AG09309 (cell line): ENCODE measurements at regions not wholly inside any gene's neighbourhood (a gene's known extent, or its start where the extent isn't known, plus 50 kb on each side); places are given as distances from the start of the nearest gene placed in this dataset.
"Not testable (repeated sequence)": the region's sequence is repeated elsewhere in the genome, so short reads cannot be mapped to it uniquely, and the experiment has no call there.

ENCODE experiments used
- DNase-seq: peaks from one replicate; pipeline ENCODE4 v3.0.0-alpha.2; 2010; ENCODE audit warnings: low read depth
- H3K4me3 ChIP-seq: 2 replicates; pipeline ENCODE4 v1.5.1; 2011; ENCODE audit warnings: mild to moderate bottlenecking, low read depth, low read length, moderate library complexity; ENCODE audit not compliant: control insufficient read depth
- TF ChIP-seq, protein P1 (sequence below): IDR thresholded peaks from 2 replicates; pipeline ENCODE4 v1.5.1; 2011; ENCODE audit warnings: mild to moderate bottlenecking, low read depth, low read length, inconsistent platforms; ENCODE audit not compliant: insufficient read depth, control insufficient read depth; ENCODE audit errors: missing control alignments

DNA sequence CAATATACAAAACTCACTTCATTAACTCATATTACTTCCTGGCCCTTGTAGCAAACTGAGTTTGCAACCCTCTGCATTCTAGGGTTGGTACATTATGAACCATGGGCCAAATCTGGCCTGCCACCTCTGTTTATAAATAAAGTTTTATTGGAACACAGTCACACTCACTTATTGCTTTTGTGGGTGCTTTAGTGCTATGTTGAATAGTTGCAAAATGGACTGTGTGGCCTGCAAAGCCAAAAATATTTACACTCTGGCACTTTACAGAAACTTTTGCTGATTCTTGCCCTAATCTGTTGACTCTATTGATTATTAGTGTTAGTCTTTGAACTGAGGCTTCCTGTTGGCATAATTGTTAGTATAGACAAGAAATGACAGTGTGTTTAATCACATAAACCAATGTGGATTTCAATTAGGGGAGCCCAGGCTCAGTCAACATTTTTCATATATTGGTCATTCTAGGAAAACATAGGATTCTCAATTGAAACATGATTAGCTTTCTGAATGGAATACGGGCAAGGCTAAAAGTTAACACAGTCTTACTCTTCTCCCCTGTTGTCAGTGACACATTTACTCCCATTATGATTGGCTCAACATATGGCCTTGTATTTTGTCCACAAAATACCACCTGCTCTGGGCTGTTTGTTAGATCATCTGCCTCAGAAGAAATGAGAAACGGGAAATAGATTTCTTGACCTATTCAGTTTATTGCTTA is 241.9 kb upstream of the ZFP64 start:
- no peak overlapping the region for H3K4me3 ChIP-seq
- no peak for DNase-seq
- TF ChIP-seq, protein P1, sequence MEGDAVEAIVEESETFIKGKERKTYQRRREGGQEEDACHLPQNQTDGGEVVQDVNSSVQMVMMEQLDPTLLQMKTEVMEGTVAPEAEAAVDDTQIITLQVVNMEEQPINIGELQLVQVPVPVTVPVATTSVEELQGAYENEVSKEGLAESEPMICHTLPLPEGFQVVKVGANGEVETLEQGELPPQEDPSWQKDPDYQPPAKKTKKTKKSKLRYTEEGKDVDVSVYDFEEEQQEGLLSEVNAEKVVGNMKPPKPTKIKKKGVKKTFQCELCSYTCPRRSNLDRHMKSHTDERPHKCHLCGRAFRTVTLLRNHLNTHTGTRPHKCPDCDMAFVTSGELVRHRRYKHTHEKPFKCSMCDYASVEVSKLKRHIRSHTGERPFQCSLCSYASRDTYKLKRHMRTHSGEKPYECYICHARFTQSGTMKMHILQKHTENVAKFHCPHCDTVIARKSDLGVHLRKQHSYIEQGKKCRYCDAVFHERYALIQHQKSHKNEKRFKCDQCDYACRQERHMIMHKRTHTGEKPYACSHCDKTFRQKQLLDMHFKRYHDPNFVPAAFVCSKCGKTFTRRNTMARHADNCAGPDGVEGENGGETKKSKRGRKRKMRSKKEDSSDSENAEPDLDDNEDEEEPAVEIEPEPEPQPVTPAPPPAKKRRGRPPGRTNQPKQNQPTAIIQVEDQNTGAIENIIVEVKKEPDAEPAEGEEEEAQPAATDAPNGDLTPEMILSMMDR = no peak

DNA sequence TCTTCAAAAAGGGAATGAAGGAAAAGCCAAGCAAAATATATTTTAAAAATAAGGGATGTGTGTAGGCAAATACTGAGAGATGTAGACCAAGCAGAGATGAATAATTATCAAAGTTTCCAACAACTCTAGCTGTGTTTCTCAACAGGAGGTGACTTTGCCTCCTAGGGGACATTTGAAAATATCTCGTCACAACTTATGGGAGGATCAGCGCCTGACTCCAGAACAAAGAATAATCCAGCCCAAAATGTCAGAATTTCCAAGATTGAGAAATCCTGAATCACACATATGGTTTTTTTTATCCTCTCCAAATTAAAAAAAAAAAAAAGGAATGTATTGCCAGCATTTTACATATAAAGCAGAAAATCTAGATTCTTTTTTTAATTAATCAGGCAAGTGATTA is 241.2 kb upstream of the ZFP64 start:
- no peak for DNase-seq
- no peak overlapping the region for H3K4me3 ChIP-seq
- TF ChIP-seq, protein P1 = no peak

DNA sequence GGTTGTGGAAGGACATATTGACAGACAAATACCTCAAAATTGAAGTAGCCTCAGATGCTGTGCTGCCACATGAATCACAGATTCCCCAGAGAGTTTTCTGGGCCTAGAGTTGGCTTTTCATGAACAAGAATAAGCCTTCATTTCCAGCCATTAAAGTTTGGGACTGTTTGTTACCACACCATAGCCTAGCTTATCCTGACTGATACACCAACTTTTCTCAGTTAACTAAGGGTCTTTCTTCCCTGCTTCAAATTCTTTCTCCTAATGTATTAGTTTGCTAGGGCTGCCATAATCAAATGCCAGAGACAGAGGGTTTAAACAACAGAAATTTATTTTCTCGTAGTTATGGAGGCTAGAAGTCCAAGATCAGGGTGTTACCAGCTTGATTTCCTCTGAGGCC is 237.4 kb upstream of the ZFP64 start:
- TF ChIP-seq, protein P1 = no peak
- no peak overlapping the region for H3K4me3 ChIP-seq
- no peak for DNase-seq

DNA sequence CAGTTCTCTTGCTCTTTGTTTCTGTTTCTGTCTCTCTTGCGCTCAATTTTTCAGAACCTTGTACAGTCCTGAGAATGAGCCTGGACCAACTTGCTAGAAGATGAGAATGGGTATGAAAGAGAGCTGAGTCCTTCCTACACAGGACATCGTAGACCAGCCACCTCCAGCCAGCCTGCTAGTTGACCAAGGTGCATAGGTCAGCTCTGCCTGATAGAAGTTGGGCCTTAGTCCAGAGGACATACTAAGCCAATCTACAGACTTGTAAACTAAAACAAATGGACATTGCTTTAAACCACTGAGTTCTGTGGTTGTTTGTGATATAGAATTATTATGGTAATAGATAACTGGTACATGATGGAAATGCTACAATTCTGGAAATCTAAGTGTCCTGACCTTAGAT is 236.4 kb upstream of the ZFP64 start:
- DNase-seq = no peak
- no peak overlapping the region for H3K4me3 ChIP-seq
- TF ChIP-seq, protein P1 = no peak

DNA sequence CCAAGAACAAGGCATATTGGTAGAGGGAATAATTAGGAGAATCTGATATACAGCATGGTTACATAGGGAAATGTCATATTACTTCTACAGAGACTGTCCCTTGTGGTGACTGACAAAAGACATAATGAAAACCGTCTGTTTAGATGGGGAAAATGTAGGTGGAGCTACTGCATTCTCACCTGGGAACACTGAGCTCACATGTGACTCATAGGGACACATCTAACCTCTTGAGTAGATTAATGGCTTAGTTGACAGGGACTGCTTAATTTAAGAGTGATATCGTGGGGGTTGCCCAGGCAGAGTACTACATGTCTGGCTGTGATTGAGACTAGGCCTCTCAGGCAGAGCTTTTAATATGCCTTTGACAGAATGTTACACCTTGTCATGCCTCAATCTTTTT is 235.3 kb upstream of the ZFP64 start:
- TF ChIP-seq, protein P1 = no peak
- no peak overlapping the region for H3K4me3 ChIP-seq
- no peak for DNase-seq

DNA sequence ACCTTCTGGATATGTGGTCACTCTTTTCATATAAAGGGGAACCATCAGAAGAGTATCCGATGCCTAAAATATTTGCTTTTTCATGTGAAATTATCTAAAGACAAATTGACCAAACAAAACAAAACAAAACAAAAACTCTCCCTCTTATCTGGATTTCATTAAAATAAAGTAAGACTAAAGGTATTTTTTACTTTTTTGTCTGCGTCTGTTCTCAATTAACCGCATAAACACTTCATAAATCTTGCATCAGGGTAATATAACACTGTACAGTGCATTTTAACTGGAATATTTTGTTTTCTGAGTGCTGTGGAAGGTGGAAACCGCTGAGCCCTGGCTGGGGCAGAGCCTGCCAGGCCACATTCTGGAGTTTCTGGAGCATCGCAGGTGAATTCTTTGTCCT is 234.1 kb upstream of the ZFP64 start:
- no peak for DNase-seq
- H3K4me3 ChIP-seq = no peak overlapping the region
- TF ChIP-seq, protein P1 = no peak

DNA sequence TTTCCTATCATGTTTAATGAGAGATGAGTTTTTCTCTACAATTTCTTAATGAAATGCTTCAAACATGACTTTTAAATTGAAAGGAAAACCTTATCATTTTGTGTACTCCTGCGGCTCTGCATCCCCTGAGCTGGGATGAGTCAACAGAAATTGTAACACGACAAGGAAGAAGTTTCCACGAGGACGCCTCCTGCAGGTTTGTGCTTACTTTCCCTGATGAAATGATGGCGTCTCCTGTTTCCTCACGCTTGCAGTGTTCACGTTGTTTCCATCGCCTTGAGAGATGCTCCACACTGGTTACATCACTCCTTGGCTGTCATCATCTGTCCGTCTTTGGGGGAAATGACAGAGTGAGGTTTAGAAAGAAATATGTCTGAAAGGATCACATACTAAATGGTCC is 233.7 kb upstream of the ZFP64 start:
- no peak for DNase-seq
- TF ChIP-seq, protein P1 = no peak
- no peak overlapping the region for H3K4me3 ChIP-seq

DNA sequence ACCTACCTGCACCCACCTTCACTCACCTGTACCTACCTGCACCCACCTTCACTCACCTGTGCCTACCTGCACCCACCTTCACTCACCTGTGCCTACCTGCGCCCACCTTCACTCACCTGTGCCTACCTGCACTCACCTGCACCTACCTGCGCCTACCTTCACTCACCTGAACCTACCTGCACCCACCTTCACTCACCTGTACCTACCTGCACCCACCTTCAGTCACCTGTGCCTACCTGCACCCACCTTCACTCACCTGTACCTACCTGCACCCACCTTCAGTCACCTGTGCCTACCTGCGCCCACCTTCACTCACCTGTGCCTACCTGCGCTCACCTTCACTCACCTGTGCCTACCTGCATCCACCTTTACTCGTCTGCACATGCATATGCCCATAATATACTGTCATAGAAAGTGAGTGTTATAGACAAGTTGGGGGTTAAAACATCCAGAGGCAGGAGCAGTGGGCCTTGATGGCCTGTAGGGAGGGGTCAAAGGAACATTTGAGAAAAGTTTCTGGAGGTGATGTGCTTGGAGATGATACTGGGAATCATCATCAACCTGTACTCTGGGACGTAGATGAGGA is 232.9 kb upstream of the ZFP64 start:
- DNase-seq, H3K4me3 ChIP-seq: not testable (repeated sequence)

DNA sequence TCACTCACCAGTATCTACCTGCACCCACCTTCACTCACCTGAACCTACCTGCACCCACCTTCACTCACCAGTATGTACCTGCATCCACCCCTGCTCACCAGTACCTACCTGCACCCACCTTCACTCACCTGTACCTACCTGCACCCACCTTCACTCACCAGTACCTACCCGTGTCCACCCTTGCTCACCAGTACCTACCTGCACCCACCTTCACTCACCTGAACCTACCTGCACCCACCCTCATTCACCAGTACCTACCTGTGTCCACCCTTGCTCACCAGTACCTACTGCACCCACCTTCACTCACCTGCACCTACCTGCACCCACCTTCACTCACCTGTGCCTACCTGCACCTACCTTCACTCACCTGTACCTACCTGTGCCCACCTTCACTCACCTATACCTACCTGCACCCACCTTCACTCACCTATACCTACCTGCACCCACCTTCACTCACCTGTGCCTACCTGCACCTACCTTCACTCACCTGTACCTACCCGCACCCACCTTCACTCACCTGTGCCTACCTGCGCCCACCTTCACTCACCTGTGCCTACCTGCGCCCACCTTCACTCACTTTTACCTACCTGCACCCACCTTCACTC is 232.1 kb upstream of the ZFP64 start:
- H3K4me3 ChIP-seq, DNase-seq: not testable (repeated sequence)
